PC-3 (cell line): ENCODE measurements at regions not wholly inside any gene's neighbourhood (a gene's known extent, or its start where the extent isn't known, plus 50 kb on each side); places are given as distances from the start of the nearest gene placed in this dataset.

Experiments used
- ATAC-seq: fragments of 200-7000 bp; cut with Tn5 transposase; 2 replicates; pipeline ENCODE4 v1.9.1; 2020; ENCODE audit warnings: mild to moderate bottlenecking, moderate library complexity
- BruUV-seq: library from RNA; stranded (reverse); fragments of 400-500 nt; replicated peaks from 2 replicates; lab custom pipeline; 2021; lab: Mats Ljungman, UMichigan
- CTCF ChIA-PET: fragments of 300-600 bp; sonication (Branson Sonifier 250); formaldehyde crosslinking; loops from one replicate; lab custom pipeline; 2022; ENCODE audit warnings: antibody characterized with exemption; lab: Charles Lee
- POLR2A ChIA-PET: fragments of 300-600 bp; sonication (Branson Sonifier 250); formaldehyde crosslinking; loops from one replicate; lab custom pipeline; 2022; ENCODE audit warnings: antibody characterized with exemption; ENCODE audit not compliant: unreplicated experiment; lab: Charles Lee
- DNase-seq: peaks from one replicate; pipeline ENCODE4 v3.0.0-alpha.2; 2015
- H2AFZ ChIP-seq: fragments of 300-600 bp; sonication (generic); 2 replicates; pipeline ENCODE4 v1.6.0; 2016; ENCODE audit warnings: antibody characterized with exemption, low read length
- H3F3A ChIP-seq: fragments of 300-600 bp; sonication (generic); one replicate; pipeline ENCODE4 v1.6.0; 2017; ENCODE audit warnings: antibody characterized with exemption, low read length, control low read depth, mild to moderate bottlenecking; ENCODE audit not compliant: unreplicated experiment
- H3K27ac ChIP-seq: fragments of 300-600 bp; sonication (generic); 2 replicates; pipeline ENCODE4 v1.5.1; 2016; ENCODE audit warnings: mild to moderate bottlenecking, low read length
- H3K27me3 ChIP-seq: fragments of 300-600 bp; sonication (generic); 2 replicates; pipeline ENCODE4 v1.6.1; 2016; ENCODE audit warnings: low read length, mixed read lengths
- H3K36me3 ChIP-seq: fragments of 300-600 bp; sonication (generic); 2 replicates; pipeline ENCODE4 v1.6.1; 2016; ENCODE audit warnings: low read depth, mixed run types, low read length, mixed read lengths
- H3K4me1 ChIP-seq: fragments of 300-600 bp; sonication (generic); 2 replicates; pipeline ENCODE4 v1.5.1; 2016; ENCODE audit warnings: low read length; ENCODE audit not compliant: insufficient read depth
- H3K4me2 ChIP-seq: fragments of 300-600 bp; sonication (generic); 2 replicates; pipeline ENCODE4 v1.6.0; 2016; ENCODE audit warnings: low read length
- H3K4me3 ChIP-seq: fragments of 300-600 bp; sonication (generic); 2 replicates; pipeline ENCODE4 v1.5.1; 2016; ENCODE audit warnings: mild to moderate bottlenecking, low read length, mixed read lengths
- H3K79me2 ChIP-seq: fragments of 300-600 bp; sonication (generic); 2 replicates; pipeline ENCODE4 v1.6.1; 2017; ENCODE audit warnings: low read length, mixed read lengths
- H3K9ac ChIP-seq: fragments of 300-600 bp; sonication (generic); 2 replicates; pipeline ENCODE4 v1.6.0; 2016; ENCODE audit warnings: mild to moderate bottlenecking, low read length
- H3K9me2 ChIP-seq: fragments of 300-600 bp; sonication (generic); replicated peaks from 2 replicates; pipeline ENCODE4 v1.6.1; 2016; ENCODE audit warnings: mixed run types, low read length, mixed read lengths
- H3K9me3 ChIP-seq: fragments of 300-600 bp; sonication (generic); 2 replicates; pipeline ENCODE4 v1.6.1; 2016; ENCODE audit warnings: low read length, mixed read lengths
- H4K20me1 ChIP-seq: fragments of 300-600 bp; sonication (generic); 2 replicates; pipeline ENCODE4 v1.6.1; 2016; ENCODE audit warnings: low read length, mixed read lengths
- EZH2 ChIP-seq: fragments of 300-600 bp; sonication (generic); IDR thresholded peaks from one replicate; pipeline ENCODE4 v1.6.1; 2017; ENCODE audit warnings: antibody characterized with exemption, mild to moderate bottlenecking, low read length; ENCODE audit not compliant: unreplicated experiment
- EZH2phosphoT487 ChIP-seq: fragments of 300-600 bp; sonication (generic); IDR thresholded peaks from 2 replicates; pipeline ENCODE4 v1.6.1; 2018; ENCODE audit warnings: mild to moderate bottlenecking, antibody characterized with exemption, low read length, borderline replicate concordance
- intact Hi-C: fragments of 100-400 bp; cut with micrococcal nuclease; formaldehyde crosslinking; loops from 2 replicates; pipeline ENCODE4 v1.9.0; 2023
- TF ChIP-seq, protein P1 (sequence below): fragments of 300-600 bp; sonication (generic); conservative IDR thresholded peaks from 2 replicates; pipeline ENCODE4 v1.5.1; 2017; ENCODE audit warnings: antibody characterized with exemption, low read depth, mild to moderate bottlenecking, low read length

DNA sequence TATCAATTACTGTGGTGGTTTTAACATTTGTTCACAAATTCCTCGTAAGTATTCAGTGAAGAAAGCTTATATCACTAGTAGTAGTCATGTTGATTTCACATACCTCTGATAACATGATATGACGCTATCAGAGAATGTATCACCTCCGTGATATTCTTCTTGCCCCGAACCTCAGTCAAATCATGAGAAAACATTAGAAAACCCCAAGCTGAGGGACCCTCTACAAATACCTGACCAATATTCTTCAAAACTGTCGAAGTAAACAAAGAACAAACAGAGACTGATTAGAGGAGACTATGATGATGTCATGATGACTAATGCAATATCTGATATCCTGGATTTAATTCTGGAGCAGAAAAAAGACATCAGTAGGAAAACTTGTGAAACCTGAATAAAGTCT, 85.6 kb upstream of the SPOPL start:
- H3K9me2 ChIP-seq, result no peaks in the 10 kb centered on the region
- no peaks in the 10 kb centered on the region for H3K79me2 ChIP-seq
- no peaks in the 10 kb centered on the region for H3K36me3 ChIP-seq
- no peaks in the 10 kb centered on the region for H3F3A ChIP-seq
- peaks cover 7% of the 10 kb centered on the region for H3K9me3 ChIP-seq
- H3K27me3 ChIP-seq, result no peaks in the 10 kb centered on the region
- POLR2A ChIA-PET, result no interaction called here
- TF ChIP-seq EZH2 (no peak), EZH2phosphoT487 (no peak)
- TF ChIP-seq, protein P1, sequence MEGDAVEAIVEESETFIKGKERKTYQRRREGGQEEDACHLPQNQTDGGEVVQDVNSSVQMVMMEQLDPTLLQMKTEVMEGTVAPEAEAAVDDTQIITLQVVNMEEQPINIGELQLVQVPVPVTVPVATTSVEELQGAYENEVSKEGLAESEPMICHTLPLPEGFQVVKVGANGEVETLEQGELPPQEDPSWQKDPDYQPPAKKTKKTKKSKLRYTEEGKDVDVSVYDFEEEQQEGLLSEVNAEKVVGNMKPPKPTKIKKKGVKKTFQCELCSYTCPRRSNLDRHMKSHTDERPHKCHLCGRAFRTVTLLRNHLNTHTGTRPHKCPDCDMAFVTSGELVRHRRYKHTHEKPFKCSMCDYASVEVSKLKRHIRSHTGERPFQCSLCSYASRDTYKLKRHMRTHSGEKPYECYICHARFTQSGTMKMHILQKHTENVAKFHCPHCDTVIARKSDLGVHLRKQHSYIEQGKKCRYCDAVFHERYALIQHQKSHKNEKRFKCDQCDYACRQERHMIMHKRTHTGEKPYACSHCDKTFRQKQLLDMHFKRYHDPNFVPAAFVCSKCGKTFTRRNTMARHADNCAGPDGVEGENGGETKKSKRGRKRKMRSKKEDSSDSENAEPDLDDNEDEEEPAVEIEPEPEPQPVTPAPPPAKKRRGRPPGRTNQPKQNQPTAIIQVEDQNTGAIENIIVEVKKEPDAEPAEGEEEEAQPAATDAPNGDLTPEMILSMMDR, result no peak
- H3K4me1 ChIP-seq, result peaks cover 21% of the 10 kb centered on the region
- H3K4me2 ChIP-seq, result peak overlapping the region; percentile 59
- ATAC-seq (peak; percentile 46), DNase-seq (peak; percentile 64)
- H3K4me3 ChIP-seq, result peak overlapping the region; percentile 17; the same call in 1 of the 2 replicates
- BruUV-seq, result no TSS peak
- CTCF ChIA-PET, result no interaction called here
- intact Hi-C loops, result no loop called here
- peak overlapping the region; percentile 25; the same call in 1 of the 2 replicates for H3K27ac ChIP-seq
- H2AFZ ChIP-seq, result 0 out of 2 replicates have a peak overlapping the region, but pooled peaks have one; percentile 25
- H3K9ac ChIP-seq, result no peak overlapping the region
- no peaks in the 10 kb centered on the region for H4K20me1 ChIP-seq

DNA sequence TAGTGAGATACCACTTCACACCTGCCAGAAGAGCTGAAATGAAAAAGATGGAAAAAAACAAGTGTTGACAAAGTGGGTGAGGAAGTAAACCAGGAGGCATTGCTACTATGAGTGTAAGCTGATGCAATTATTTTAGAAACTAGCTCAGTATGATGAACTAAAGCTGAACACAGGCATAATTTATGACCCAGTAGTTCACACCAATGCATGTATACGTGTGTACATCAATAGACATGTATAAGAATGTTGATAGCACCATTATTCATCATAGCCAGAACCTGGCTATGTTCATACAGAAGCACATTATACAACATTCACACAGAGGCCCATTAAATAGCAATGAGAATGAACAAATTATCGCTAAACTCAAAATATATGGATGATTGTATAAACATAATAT, 83.1 kb upstream of the SPOPL start:
- Histone ChIP-seq H3K27ac (no peak overlapping the region), H3K79me2 (no peaks in the 10 kb centered on the region), H3K9ac (no peak overlapping the region), H3K9me2 (no peaks in the 10 kb centered on the region), H2AFZ (no peak overlapping the region), H3K4me2 (no peak overlapping the region), H3K4me3 (no peak overlapping the region), H3K36me3 (no peaks in the 10 kb centered on the region), H3F3A (peaks cover 4% of the 10 kb centered on the region), H4K20me1 (no peaks in the 10 kb centered on the region), H3K27me3 (no peaks in the 10 kb centered on the region), H3K4me1 (peaks cover 38% of the 10 kb centered on the region), H3K9me3 (peaks cover 4% of the 10 kb centered on the region; the same call in 1 of the 2 replicates)
- no peak for TF ChIP-seq EZH2
- TF ChIP-seq EZH2phosphoT487, result no peak
- TF ChIP-seq, protein P1, result no peak
- ChIA-PET POLR2A (no interaction called here), CTCF (no interaction called here)
- intact Hi-C loops, result no loop called here
- no TSS peak for BruUV-seq
- ATAC-seq (no peak), DNase-seq (no peak)

DNA sequence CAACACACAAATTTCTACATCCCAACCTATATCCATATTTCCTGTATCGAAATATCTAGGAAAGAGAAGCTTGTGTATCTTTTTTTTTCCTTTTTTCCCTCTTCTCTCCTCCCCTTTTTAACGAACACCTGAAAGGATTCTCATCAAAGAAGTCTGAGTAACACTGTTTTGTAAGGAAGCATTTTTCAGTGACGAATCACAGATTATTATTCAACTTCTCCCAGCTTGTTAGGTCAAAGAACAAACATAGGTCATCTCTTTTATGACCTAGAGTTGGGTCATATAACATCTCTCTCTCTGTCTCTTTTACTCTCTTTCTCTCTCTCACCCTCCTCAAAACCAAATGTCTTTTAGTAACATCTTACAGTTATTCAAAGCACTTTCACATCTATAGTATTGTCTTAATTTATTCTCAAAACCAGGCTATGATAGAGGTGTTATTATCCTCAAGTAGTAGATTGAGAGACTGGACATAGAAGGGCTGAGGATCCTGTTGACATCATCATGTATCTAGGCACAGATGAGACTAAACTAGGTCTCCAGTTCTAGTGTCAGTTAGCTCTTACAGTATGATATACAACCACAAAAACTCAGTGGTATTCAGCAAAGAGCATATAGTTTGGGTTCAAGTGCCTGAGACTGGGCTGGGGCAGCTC, 80.1 kb upstream of the SPOPL start:
- Histone ChIP-seq H4K20me1 (no peaks in the 10 kb centered on the region), H2AFZ (no peak overlapping the region), H3K27me3 (no peaks in the 10 kb centered on the region), H3K9me2 (no peaks in the 10 kb centered on the region), H3K9me3 (no peaks in the 10 kb centered on the region), H3F3A (peaks cover 4% of the 10 kb centered on the region), H3K79me2 (no peaks in the 10 kb centered on the region), H3K9ac (peak overlapping the region; percentile 21; the same call in 1 of the 2 replicates), H3K27ac (peak overlapping the region; percentile 85), H3K36me3 (no peaks in the 10 kb centered on the region), H3K4me2 (peak overlapping the region; percentile 63), H3K4me3 (no peak overlapping the region), H3K4me1 (peaks cover 26% of the 10 kb centered on the region)
- intact Hi-C loops, result no loop called here
- TF ChIP-seq EZH2phosphoT487 (no peak), EZH2 (no peak)
- TF ChIP-seq, protein P1, result no peak
- ChIA-PET POLR2A (no interaction called here), CTCF (no interaction called here)
- ATAC-seq (peak; percentile 71), DNase-seq (peak; percentile 77)
- BruUV-seq, result TSS peak; percentile 46
